ENCODE measurements at regions not wholly inside any gene's neighbourhood (a gene's known extent, or its start where the extent isn't known, plus 50 kb on each side); places are given as distances from the start of the nearest gene placed in this dataset.

DNA sequence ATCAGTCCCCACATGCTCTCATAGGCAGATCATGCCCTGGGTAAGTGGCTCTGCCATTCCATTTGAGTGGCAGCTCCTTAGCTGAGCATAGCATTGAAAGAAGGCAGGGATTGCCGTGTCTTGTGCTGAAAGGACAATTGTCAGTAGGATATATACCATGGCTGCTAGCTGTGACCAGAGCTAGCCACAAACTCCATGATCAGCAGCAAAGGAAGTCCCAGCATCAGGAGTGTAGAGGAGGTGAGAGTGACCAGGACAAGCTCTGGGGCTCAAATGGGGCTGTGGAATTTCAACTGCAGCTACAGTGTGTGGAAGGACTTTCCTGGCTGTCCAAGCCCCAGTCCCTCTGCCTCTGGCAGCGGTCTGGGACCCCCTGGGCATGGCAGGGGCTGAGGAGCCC is 54.4 kb upstream of the LGALSL start:
- no peak for DNase-seq (ENCODE audit: low read depth)
- no peak overlapping the region for H3K4me3 ChIP-seq (ENCODE audit: low read depth, low read length)
- no peak for TF ChIP-seq CTCF (IDR thresholded peaks at IDR 0.05; ENCODE audit: low read depth, low read length, missing control alignments)

- TF ChIP-seq CTCF (IDR thresholded peaks at IDR 0.05; ENCODE audit: low read depth, low read length, missing control alignments) = no peak
- DNase-seq (ENCODE audit: low read depth) = no peak
- no peak overlapping the region for H3K4me3 ChIP-seq (ENCODE audit: low read depth, low read length)
Observed at GRCh38 chr2:64400105-64400728, 53.7 kb upstream of the LGALSL start.

DNA sequence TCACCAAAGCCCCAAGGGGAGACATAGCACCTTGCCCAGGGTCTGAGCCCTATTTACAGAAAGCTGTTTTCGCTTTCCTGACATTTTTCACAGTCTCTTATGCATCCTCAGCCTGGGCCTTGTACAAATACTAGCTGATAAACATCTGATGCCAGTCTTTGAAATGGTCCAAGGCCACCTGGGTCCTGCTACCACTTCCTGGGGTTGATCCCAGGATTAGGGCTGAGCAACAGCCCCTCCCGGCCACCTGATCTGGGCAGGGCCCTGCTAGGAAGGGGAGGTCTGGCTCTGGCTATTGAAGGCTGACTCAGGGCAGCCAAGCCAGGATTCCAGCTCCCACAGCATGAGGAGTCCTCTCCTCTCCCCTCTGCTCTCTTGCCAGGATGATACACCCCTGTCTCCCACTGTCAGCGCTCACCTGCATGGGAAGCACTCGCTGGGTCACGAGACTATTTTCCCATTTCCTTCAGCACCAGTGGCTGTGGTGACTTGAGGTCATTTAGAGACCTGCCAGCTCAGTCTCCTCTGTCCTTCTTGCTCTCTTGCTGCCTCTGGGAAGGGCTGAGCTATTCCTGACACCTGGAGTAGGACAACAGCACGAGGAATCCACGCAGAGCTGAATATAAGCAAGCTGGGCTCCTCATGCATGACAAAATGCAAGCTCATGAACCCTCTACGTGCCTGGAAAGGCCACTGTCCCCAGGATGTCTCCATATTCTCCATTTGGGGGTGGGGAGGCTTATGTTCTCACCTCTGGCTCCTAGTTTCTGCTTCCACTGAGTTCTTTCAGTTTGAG is 53.0 kb upstream of the LGALSL start:
- no peak overlapping the region for H3K4me3 ChIP-seq (ENCODE audit: low read depth, low read length)
- no peak for TF ChIP-seq CTCF (IDR thresholded peaks at IDR 0.05; ENCODE audit: low read depth, low read length, missing control alignments)
- no peak for DNase-seq (ENCODE audit: low read depth)

DNA sequence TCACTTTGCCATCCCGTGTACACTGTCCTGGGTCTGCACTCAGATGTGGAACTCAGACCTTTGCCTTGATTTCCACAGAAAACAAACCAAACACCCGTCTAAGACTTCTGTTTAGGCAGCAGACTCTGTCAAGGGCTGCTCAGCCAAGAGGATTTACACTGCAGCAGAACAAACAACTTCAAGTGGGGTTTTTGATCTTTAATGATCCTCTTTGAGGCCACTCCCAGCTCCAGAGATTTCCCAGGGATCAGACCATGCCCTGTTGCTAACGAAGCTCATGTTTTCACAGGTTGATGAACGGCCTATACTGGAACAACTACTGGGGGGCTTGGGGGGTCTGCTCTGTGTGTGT is 52.5 kb upstream of the LGALSL start:
- DNase-seq (ENCODE audit: low read depth) = no peak
- TF ChIP-seq CTCF (IDR thresholded peaks at IDR 0.05; ENCODE audit: low read depth, low read length, missing control alignments) = no peak
- H3K4me3 ChIP-seq (ENCODE audit: low read depth, low read length) = no peak overlapping the region

DNA sequence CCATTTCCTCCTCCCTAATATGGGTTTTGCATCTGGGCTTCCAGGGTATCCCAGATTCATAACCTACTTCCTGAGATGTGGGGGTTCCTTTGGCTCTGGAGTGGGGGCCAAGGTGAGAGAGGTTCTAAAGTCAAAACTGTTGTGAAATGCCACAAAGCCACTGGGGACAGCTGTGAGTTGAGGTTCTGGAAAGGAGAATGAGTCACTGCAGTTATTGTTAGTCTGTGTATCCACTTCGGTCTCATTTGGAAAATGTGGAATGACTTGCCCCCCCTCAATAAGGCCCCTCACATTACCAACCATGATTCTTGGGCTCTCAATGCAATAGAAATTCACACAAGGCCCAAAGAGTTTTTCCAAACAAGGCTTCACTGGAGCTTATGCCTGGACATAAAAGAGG is 51.1 kb upstream of the LGALSL start:
- TF ChIP-seq CTCF (IDR thresholded peaks at IDR 0.05; ENCODE audit: low read depth, low read length, missing control alignments) = no peak
- H3K4me3 ChIP-seq (ENCODE audit: low read depth, low read length) = no peak overlapping the region
- DNase-seq (ENCODE audit: low read depth) = no peak

DNA sequence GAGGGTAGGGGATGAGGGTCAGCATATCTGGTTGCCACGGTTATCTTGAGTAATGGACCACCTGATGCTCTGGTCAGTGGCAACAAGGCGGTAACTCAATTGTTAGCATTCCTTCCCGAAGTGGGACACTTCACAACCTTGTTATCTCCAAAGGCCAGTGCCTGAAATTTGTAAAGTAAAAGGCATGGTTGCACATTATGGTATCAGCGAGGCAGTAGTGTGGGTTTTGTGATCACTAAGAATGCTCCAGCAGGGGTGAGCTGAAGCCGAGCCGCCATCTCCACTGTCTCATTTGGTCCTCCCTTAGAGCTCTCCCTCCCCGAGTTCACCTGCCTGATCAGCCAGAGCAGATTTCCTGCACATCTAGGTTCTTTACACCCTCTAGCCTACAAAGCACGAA is 50.5 kb upstream of the LGALSL start:
- DNase-seq (ENCODE audit: low read depth) = no peak
- no peak for TF ChIP-seq CTCF (IDR thresholded peaks at IDR 0.05; ENCODE audit: low read depth, low read length, missing control alignments)
- no peak overlapping the region for H3K4me3 ChIP-seq (ENCODE audit: low read depth, low read length)

Data from GM12864 (cell line).